ENCODE measurements at regions not wholly inside any gene's neighbourhood (a gene's known extent, or its start where the extent isn't known, plus 50 kb on each side); places are given as distances from the start of the nearest gene placed in this dataset.
"Not testable (repeated sequence)": the region's sequence is repeated elsewhere in the genome, so short reads cannot be mapped to it uniquely, and the experiment has no call there.

DNA sequence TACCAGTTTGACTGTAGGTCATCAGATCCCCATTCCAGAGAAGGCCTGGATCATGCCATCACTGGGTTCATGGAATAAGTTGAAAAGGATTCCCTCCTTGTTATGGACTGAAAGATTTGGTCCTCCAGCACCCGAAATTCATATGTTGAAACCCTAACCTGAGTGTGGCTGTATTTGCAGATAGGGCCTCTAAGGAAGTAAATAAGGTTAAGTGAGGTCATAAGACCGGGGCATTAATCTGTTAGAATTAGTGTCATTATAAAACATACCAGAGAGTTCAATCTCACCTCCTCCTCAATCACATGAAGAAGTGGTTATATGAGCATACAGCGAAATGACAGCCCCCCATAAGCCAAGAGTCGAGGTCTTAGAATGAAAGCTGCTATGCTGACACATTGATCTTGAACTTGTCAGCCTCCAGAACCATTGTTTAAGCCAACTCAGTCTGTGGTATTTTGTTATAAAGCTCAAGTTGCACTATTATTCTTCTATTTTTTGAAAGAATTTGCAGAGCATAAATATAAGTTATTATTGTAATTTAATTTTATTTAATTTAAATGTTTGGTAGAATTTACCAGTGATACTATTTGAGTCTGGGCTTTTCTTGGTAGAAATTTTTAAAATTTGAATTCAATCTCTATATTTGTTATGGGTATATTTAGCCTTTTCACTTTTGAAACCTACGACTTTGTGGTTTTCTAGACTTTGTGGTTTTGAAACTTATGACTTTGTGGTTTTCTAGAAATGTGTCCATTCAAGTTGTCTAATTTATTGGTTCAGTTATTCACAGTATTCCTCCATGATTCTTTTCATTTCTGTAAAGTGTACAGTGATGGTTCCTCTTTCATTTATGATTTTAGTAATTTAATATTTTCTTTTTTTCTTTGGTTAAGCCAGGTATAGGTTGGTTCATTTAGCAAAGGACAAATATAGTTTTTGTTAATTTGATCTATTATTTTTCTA is 1206.7 kb upstream of the CDH2 start:
- H3K36me3 ChIP-seq: no peaks in the 10 kb centered on the region
- H3K4me3 ChIP-seq: no peak overlapping the region
- TF ChIP-seq CTCF (IDR thresholded peaks at IDR 0.05): no peak
- no peaks in the 10 kb centered on the region for H3K4me1 ChIP-seq
- intact Hi-C loops (cut with DNase I): no loop called here
- no peaks in the 10 kb centered on the region for H3K9me3 ChIP-seq
- H3K27me3 ChIP-seq: no peaks in the 10 kb centered on the region
- no peak overlapping the region for H3K27ac ChIP-seq
- ATAC-seq (no peak), DNase-seq (no peak)

- Histone ChIP-seq H3K27ac (no peak overlapping the region), H3K27me3 (no peaks in the 10 kb centered on the region), H3K9me3 (no peaks in the 10 kb centered on the region), H3K4me1 (no peaks in the 10 kb centered on the region), H3K4me3 (no peak overlapping the region), H3K36me3 (no peaks in the 10 kb centered on the region)
- DNase-seq (no peak), ATAC-seq (no peak)
- intact Hi-C loops (cut with DNase I): no loop called here
- TF ChIP-seq CTCF (IDR thresholded peaks at IDR 0.05): no peak
Measured at GRCh38 chr18:29378651-29379136, 1201.8 kb upstream of the CDH2 start.

GRCh38 chr18:29377346-29377745 is 1200.4 kb upstream of the CDH2 start:
- Histone ChIP-seq H3K4me3 (no peak overlapping the region), H3K36me3 (no peaks in the 10 kb centered on the region), H3K9me3 (no peaks in the 10 kb centered on the region), H3K27ac (no peak overlapping the region), H3K4me1 (no peaks in the 10 kb centered on the region), H3K27me3 (no peaks in the 10 kb centered on the region)
- TF ChIP-seq CTCF (IDR thresholded peaks at IDR 0.05): no peak
- intact Hi-C loops (cut with DNase I): no loop called here
- DNase-seq (no peak), ATAC-seq (no peak)

DNA sequence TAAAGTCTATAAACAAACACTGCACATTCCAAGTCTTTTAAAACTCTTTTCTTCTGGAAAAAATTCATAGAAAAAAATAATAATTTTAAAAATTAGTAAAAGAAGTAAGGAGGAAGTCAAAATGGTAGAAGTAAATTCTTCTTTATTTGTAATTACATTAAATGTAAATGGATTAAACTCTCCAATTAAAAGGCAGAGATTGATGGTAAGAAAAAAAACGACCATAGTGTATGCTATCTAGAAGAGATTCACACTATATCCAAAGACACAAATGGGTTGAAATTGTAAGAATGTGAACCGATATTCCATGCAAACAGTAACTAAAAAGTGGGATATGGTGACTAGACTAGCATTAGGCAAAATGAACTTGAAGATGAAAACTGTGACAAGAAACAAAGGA is 1196.1 kb upstream of the CDH2 start:
- DNase-seq (no peak), ATAC-seq (no peak)
- Histone ChIP-seq H3K27ac (no peak overlapping the region), H3K4me3 (no peak overlapping the region), H3K27me3 (no peaks in the 10 kb centered on the region), H3K9me3 (no peaks in the 10 kb centered on the region), H3K36me3 (no peaks in the 10 kb centered on the region), H3K4me1 (no peaks in the 10 kb centered on the region)
- intact Hi-C loops (cut with DNase I): no loop called here
- TF ChIP-seq CTCF (IDR thresholded peaks at IDR 0.05): no peak

DNA sequence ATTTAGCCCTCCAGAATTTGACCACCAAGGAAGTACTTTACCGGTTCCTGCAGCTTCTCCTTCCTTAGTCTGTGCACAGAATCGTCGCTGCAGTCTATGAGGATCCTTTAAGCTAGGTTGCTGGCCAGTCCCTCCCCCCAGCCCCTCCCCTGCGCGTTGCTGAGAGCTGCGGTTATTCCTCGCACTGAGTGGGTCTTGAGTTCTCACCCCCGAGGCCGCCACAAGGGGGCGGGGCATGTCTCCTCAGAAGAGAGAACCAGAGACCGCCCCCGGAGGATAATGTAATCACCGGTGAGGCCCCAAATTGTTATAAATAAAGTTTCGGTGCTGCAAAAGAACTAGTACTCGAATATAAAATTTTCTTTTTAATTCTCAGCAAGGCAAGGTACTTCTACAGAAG is 1184.9 kb upstream of the CDH2 start:
- Histone ChIP-seq H3K36me3 (no peaks in the 10 kb centered on the region), H3K4me1 (no peaks in the 10 kb centered on the region), H3K4me3 (no peak overlapping the region), H3K27me3 (no peaks in the 10 kb centered on the region), H3K27ac (no peak overlapping the region), H3K9me3 (no peaks in the 10 kb centered on the region)
- TF ChIP-seq CTCF (IDR thresholded peaks at IDR 0.05): no peak
- no peak for DNase-seq
- intact Hi-C loops (cut with DNase I): no loop called here
- no peak for ATAC-seq

DNA sequence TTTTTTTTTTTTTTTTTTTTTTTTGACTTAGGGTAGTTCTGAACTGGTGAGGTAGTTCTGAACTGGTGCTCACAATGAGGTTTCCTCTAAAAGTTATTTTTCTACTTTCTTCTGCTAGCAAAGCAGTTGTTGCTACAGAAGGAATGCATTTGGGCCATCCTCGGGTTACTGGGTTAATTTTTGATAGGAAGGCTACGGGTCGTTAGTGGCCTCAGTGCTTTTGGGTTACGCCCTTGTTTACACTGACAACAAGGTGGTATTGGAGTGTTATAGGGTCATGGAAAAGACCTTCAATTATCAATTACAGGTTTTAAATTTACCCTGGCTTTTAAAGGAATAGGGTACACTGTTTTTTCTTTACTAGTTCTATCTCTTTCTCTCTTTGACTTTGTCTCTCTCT is 1183.7 kb upstream of the CDH2 start:
- intact Hi-C loops (cut with DNase I); H3K27ac ChIP-seq; H3K36me3 ChIP-seq: not testable (repeated sequence)

GRCh38 chr18:29359222-29359621 is 1182.3 kb upstream of the CDH2 start:
- DNase-seq; H3K4me3 ChIP-seq; H3K27ac ChIP-seq; H3K9me3 ChIP-seq; H3K4me1 ChIP-seq; intact Hi-C loops (cut with DNase I); ATAC-seq; H3K27me3 ChIP-seq; H3K36me3 ChIP-seq: not testable (repeated sequence)

More for the DNA sequence above, 1183.7 kb upstream of the CDH2 start:
- not testable (repeated sequence) for DNase-seq, H3K9me3 ChIP-seq, ATAC-seq, H3K4me3 ChIP-seq, H3K4me1 ChIP-seq, H3K27me3 ChIP-seq

All from upper lobe of right lung (tissue), 1 donor.